PC-3 (cell line): ENCODE measurements at regions not wholly inside any gene's neighbourhood (a gene's known extent, or its start where the extent isn't known, plus 50 kb on each side); places are given as distances from the start of the nearest gene placed in this dataset.

Source experiments
- CTCF ChIP-seq: fragments of 300-600 bp; sonication (generic); conservative IDR thresholded peaks from 2 replicates; pipeline ENCODE4 v1.5.1; 2017; ENCODE audit warnings: antibody characterized with exemption, low read depth, mild to moderate bottlenecking, low read length
- EZH2 ChIP-seq: fragments of 300-600 bp; sonication (generic); IDR thresholded peaks from one replicate; pipeline ENCODE4 v1.6.1; 2017; ENCODE audit warnings: antibody characterized with exemption, mild to moderate bottlenecking, low read length; ENCODE audit not compliant: unreplicated experiment
- EZH2phosphoT487 ChIP-seq: fragments of 300-600 bp; sonication (generic); IDR thresholded peaks from 2 replicates; pipeline ENCODE4 v1.6.1; 2018; ENCODE audit warnings: mild to moderate bottlenecking, antibody characterized with exemption, low read length, borderline replicate concordance

DNA sequence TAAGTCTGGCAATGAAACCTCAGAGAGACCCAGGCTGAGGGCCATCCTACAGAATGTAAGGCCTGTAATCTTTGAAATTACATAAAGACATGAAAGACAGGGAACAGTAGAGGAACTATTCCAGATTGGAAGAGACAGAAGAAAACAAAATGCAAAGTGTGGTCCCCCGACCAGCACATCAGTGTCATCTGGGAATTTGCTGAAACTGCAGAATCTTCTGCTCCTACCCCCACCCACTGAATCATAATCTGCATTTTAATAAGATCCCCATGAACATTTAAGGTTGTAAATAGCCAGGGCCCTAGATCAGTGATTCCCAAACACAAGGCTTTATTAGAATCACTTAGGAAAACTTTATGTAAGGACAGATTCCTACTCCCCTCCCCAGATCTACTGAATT, 154.4 kb downstream of the NOC3L start:
- TF ChIP-seq CTCF (no peak), EZH2 (no peak), EZH2phosphoT487 (no peak)
